ENCODE measurements at regions not wholly inside any gene's neighbourhood (a gene's known extent, or its start where the extent isn't known, plus 50 kb on each side); places are given as distances from the start of the nearest gene placed in this dataset.

GRCh38 chr13:22219709-22220108 is 548.8 kb downstream of the FGF9 start:
- no peaks in the 10 kb centered on the region for H3K79me2 ChIP-seq (ENCODE audit: control insufficient read depth, insufficient read depth, low read length)
- CTCF ChIA-PET (ENCODE audit: low intra/inter-chr PET ratio) = no interaction called here
- H3K36me3 ChIP-seq (ENCODE audit: control insufficient read depth, insufficient read depth, low read length) = no peaks in the 10 kb centered on the region
- H4K20me1 ChIP-seq (replicated peaks; ENCODE audit: control insufficient read depth, insufficient read depth, low read length) = no peaks in the 10 kb centered on the region
- intact Hi-C loops (cut with micrococcal nuclease) (no loop called here), in situ Hi-C loops (cut with MboI) (no loop called here)
- 14% methylated on average over 1 of the region's 2 CpGs for WGBS (ENCODE audit: insufficient coverage, low coverage, missing lambda C conversion rate)
- no peaks in the 10 kb centered on the region for H3K9me1 ChIP-seq (ENCODE audit: control insufficient read depth, insufficient read depth, low read length)
- TF ChIP-seq ZNF311 (CRISPR knock-in tag; IDR thresholded peaks at IDR 0.05) (no peak), SAFB2 (IDR thresholded peaks at IDR 0.05; ENCODE audit: borderline replicate concordance, low read depth, low read length, severe bottlenecking) (no peak), ZNF316 (IDR thresholded peaks at IDR 0.05) (no peak), RB1 (IDR thresholded peaks at IDR 0.05; ENCODE audit: low read depth) (no peak), ZNF277 (CRISPR knock-in tag; IDR thresholded peaks at IDR 0.05; ENCODE audit: borderline replicate concordance) (no peak), ESRRA (IDR thresholded peaks at IDR 0.05; ENCODE audit: borderline replicate concordance, low read depth) (no peak), ZNF511 (CRISPR knock-in tag; IDR thresholded peaks at IDR 0.05) (no peak), ZNF212 (CRISPR knock-in tag; IDR thresholded peaks at IDR 0.05) (no peak), TRIM25 (IDR thresholded peaks at IDR 0.05; ENCODE audit: borderline replicate concordance) (no peak), ZNF561 (CRISPR knock-in tag; conservative IDR thresholded peaks at IDR 0.05) (no peak), NCOA2 (IDR thresholded peaks at IDR 0.05; ENCODE audit: partially characterized antibody in 2 of 2) (no peak), SRSF1 (IDR thresholded peaks at IDR 0.05; ENCODE audit: low read depth, low read length) (no peak), RFX5 (IDR thresholded peaks at IDR 0.05; ENCODE audit: low read depth, low read length) (no peak), ZNF140 (CRISPR knock-in tag; IDR thresholded peaks at IDR 0.05) (no peak), KAT7 (CRISPR knock-in tag; IDR thresholded peaks at IDR 0.05; ENCODE audit: borderline replicate concordance) (no peak), ZNF639 (CRISPR knock-in tag; conservative IDR thresholded peaks at IDR 0.05 in 1 of 2, IDR thresholded peaks at IDR 0.05 in 1 of 2) (no peak)
- H3K4me1 ChIP-seq (replicated peaks in 1 of 2; ENCODE audit: control insufficient read depth in 2 of 2, insufficient read depth in 2 of 2, low read length in 2 of 2) = no peaks in the 10 kb centered on the region
- H2AFZ ChIP-seq (ENCODE audit: low read depth, low read length) = no peak overlapping the region
- DNase-seq (ENCODE audit: extremely low read depth in 1 of 4, low spot score in 3 of 4) (no peak), FAIRE-seq (no peak), ATAC-seq (no peak)
- POLR2A ChIA-PET = no interaction called here
- no TSS peak for BruUV-seq (replicated peaks)
- no peak overlapping the region for H3K4me3 ChIP-seq
- no peak overlapping the region for H3K9ac ChIP-seq (ENCODE audit: insufficient read depth in 1 of 2, low read depth in 2 of 2, low read length in 2 of 2)
- peaks cover 0 to 7% of the 10 kb centered on the region in 2 experiments; a peak in 1 of 5 replicates for H3K27me3 ChIP-seq (ENCODE audit: control insufficient read depth in 2 of 2, insufficient read depth in 2 of 2, low read length in 2 of 2)
- H3K27ac ChIP-seq (ENCODE audit: extremely low read depth, low read depth, low read length) = no peak overlapping the region
- H3K4me2 ChIP-seq (ENCODE audit: insufficient read depth, low read length) = no peak overlapping the region
- no peaks in the 10 kb centered on the region for H3K9me3 ChIP-seq (replicated peaks; ENCODE audit: control insufficient read depth, insufficient read depth, low read depth, low read length)
